GM23248 (cell line): ENCODE measurements at regions not wholly inside any gene's neighbourhood (a gene's known extent, or its start where the extent isn't known, plus 50 kb on each side); places are given as distances from the start of the nearest gene placed in this dataset.

Experiments
- EZH2 ChIP-seq: fragments of 200-600 bp; sonication (generic); IDR thresholded peaks from 2 replicates; pipeline ENCODE4 v1.6.1; 2018; ENCODE audit warnings: antibody characterized with exemption, mild to moderate bottlenecking; ENCODE audit not compliant: insufficient read depth, poor library complexity, severe bottlenecking
- EZH2phosphoT487 ChIP-seq: fragments of 200-600 bp; sonication (generic); IDR thresholded peaks from 2 replicates; pipeline ENCODE4 v1.6.1; 2018; ENCODE audit warnings: antibody characterized with exemption, moderate library complexity, mild to moderate bottlenecking, low read depth; ENCODE audit not compliant: insufficient read depth

DNA sequence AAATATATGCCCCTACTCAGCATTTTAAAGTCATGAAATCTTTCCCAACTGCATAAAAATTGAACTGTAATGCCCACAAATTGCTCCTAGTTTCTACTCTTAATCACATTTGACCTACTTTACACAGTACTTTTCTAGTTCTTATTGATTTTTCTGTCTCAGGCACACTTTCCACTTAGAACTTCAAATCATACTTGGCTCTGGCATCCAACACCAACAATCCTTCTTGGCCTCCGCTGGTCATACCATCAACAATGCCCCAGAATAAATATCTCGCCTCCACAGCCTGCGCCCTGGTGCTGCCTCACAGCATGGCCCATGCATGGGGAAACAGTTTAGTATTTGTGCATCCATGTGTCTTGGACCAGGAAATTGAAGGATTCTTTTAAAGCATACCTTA, 107.5 kb upstream of the SYT10 start:
- TF ChIP-seq EZH2phosphoT487 (no peak), EZH2 (no peak)
